Ectodermal cell (in vitro differentiated cells): ENCODE measurements at regions not wholly inside any gene's neighbourhood (a gene's known extent, or its start where the extent isn't known, plus 50 kb on each side); places are given as distances from the start of the nearest gene placed in this dataset.

Experiments
- H3K27ac ChIP-seq: 2 replicates; pipeline ENCODE4 v1.7.0; 2013; ENCODE audit warnings: mild to moderate bottlenecking, low read depth, low read length; ENCODE audit not compliant: insufficient read depth, poor library complexity, severe bottlenecking
- H3K27me3 ChIP-seq: 2 replicates; pipeline ENCODE4 v1.7.0; 2013; ENCODE audit warnings: mild to moderate bottlenecking, low read length; ENCODE audit not compliant: insufficient read depth, control insufficient read depth, poor library complexity, severe bottlenecking
- H3K36me3 ChIP-seq: one replicate; pipeline ENCODE4 v1.7.0; 2013; ENCODE audit warnings: low read length; ENCODE audit not compliant: control insufficient read depth, insufficient read depth
- H3K4me1 ChIP-seq: one replicate; pipeline ENCODE4 v1.7.0; 2013; ENCODE audit warnings: low read length; ENCODE audit not compliant: control insufficient read depth, insufficient read depth
- H3K4me3 ChIP-seq: 2 replicates; pipeline ENCODE4 v1.7.0; 2013; ENCODE audit warnings: low read depth, low read length, control low read depth; ENCODE audit not compliant: insufficient read depth
- H3K9me3 ChIP-seq: 2 replicates; pipeline ENCODE4 v1.7.0; 2013; ENCODE audit warnings: mild to moderate bottlenecking, low read length, moderate library complexity; ENCODE audit not compliant: control insufficient read depth
- WGBS, 2 experiments: methylation state at CpG; one replicate each; pipeline ENCODE4 v1.1.7; 2013; ENCODE audit warnings: missing lambda C conversion rate in 2 of 2; 5-methylcytosine and 5-hydroxymethylcytosine counted together

GRCh38 chr5:29170599-29170998 is 2022.9 kb upstream of the CDH6 start:
- Histone ChIP-seq H3K27me3 (no peaks in the 10 kb centered on the region), H3K4me3 (no peak overlapping the region), H3K27ac (no peak overlapping the region), H3K9me3 (no peaks in the 10 kb centered on the region), H3K4me1 (no peaks in the 10 kb centered on the region), H3K36me3 (no peaks in the 10 kb centered on the region)
- WGBS, 2 experiments = 100% methylated on average over 1 of the region's 1 CpG; no CpG with 5 or more reads in 1 of the 2 experiments

GRCh38 chr5:29169886-29170285 is 2023.6 kb upstream of the CDH6 start:
- WGBS, 2 experiments = 73 to 100% methylated on average over 2 of the region's 2 CpGs

GRCh38 chr5:29162297-29162696 is 2031.2 kb upstream of the CDH6 start:
- no peaks in the 10 kb centered on the region for H3K36me3 ChIP-seq
- no peak overlapping the region for H3K4me3 ChIP-seq
- no peaks in the 10 kb centered on the region for H3K4me1 ChIP-seq
- H3K27ac ChIP-seq = no peak overlapping the region
- 75% methylated on average over 1 of the region's 1 CpG; no CpG with 5 or more reads in 1 of the 2 experiments for WGBS, 2 experiments
- no peaks in the 10 kb centered on the region for H3K27me3 ChIP-seq
- H3K9me3 ChIP-seq = no peaks in the 10 kb centered on the region

More at GRCh38 chr5:29169886-29170285, 2023.6 kb upstream of the CDH6 start:
- Histone ChIP-seq H3K27ac (no peak overlapping the region), H3K4me1 (no peaks in the 10 kb centered on the region), H3K9me3 (no peaks in the 10 kb centered on the region), H3K36me3 (no peaks in the 10 kb centered on the region), H3K4me3 (no peak overlapping the region), H3K27me3 (no peaks in the 10 kb centered on the region)

- Histone ChIP-seq H3K27ac (no peak overlapping the region), H3K4me1 (no peaks in the 10 kb centered on the region), H3K4me3 (no peak overlapping the region), H3K36me3 (no peaks in the 10 kb centered on the region), H3K27me3 (no peaks in the 10 kb centered on the region), H3K9me3 (no peaks in the 10 kb centered on the region)
- WGBS, 2 experiments = 66 to 70% methylated on average over 1 of the region's 1 CpG
Measured at GRCh38 chr5:29161399-29162291, 2031.8 kb upstream of the CDH6 start.

- Histone ChIP-seq H3K27ac (no peak overlapping the region), H3K4me1 (no peaks in the 10 kb centered on the region), H3K36me3 (no peaks in the 10 kb centered on the region), H3K9me3 (no peaks in the 10 kb centered on the region), H3K27me3 (no peaks in the 10 kb centered on the region), H3K4me3 (no peak overlapping the region)
- WGBS, 2 experiments = 94 to 100% methylated on average over 1 of the region's 1 CpG
Measured at GRCh38 chr5:29157975-29158374, 2035.5 kb upstream of the CDH6 start.

- Histone ChIP-seq H3K27me3 (no peaks in the 10 kb centered on the region), H3K36me3 (no peaks in the 10 kb centered on the region), H3K4me1 (no peaks in the 10 kb centered on the region), H3K4me3 (no peak overlapping the region), H3K9me3 (no peaks in the 10 kb centered on the region), H3K27ac (no peak overlapping the region)
- WGBS, 2 experiments = 70 to 73% methylated on average over 2 of the region's 2 CpGs
Measured at GRCh38 chr5:29150840-29151239, 2042.6 kb upstream of the CDH6 start.

GRCh38 chr5:29148581-29148980 is 2044.9 kb upstream of the CDH6 start:
- no peaks in the 10 kb centered on the region for H3K27me3 ChIP-seq
- H3K4me3 ChIP-seq = no peak overlapping the region
- WGBS, 2 experiments = 69 to 75% methylated on average over 2 of the region's 2 CpGs
- no peaks in the 10 kb centered on the region for H3K9me3 ChIP-seq
- no peaks in the 10 kb centered on the region for H3K36me3 ChIP-seq
- no peak overlapping the region for H3K27ac ChIP-seq
- no peaks in the 10 kb centered on the region for H3K4me1 ChIP-seq

- WGBS, 2 experiments = 94 to 97% methylated on average over 3 of the region's 3 CpGs
- no peaks in the 10 kb centered on the region for H3K27me3 ChIP-seq
- no peaks in the 10 kb centered on the region for H3K4me1 ChIP-seq
- H3K9me3 ChIP-seq = no peaks in the 10 kb centered on the region
- no peaks in the 10 kb centered on the region for H3K36me3 ChIP-seq
- no peak overlapping the region for H3K27ac ChIP-seq
- no peak overlapping the region for H3K4me3 ChIP-seq
Measured at GRCh38 chr5:29148073-29148472, 2045.4 kb upstream of the CDH6 start.

GRCh38 chr5:29143266-29143665 is 2050.2 kb upstream of the CDH6 start:
- WGBS, 2 experiments = 71% methylated on average over 1 of the region's 1 CpG
- no peaks in the 10 kb centered on the region for H3K9me3 ChIP-seq
- H3K4me1 ChIP-seq = no peaks in the 10 kb centered on the region
- no peaks in the 10 kb centered on the region for H3K36me3 ChIP-seq
- no peak overlapping the region for H3K4me3 ChIP-seq
- no peaks in the 10 kb centered on the region for H3K27me3 ChIP-seq
- no peak overlapping the region for H3K27ac ChIP-seq

- Histone ChIP-seq H3K27ac (no peak overlapping the region), H3K4me3 (no peak overlapping the region), H3K4me1 (no peaks in the 10 kb centered on the region), H3K27me3 (no peaks in the 10 kb centered on the region), H3K36me3 (no peaks in the 10 kb centered on the region), H3K9me3 (no peaks in the 10 kb centered on the region)
- WGBS, 2 experiments = 94 to 98% methylated on average over 2 of the region's 2 CpGs
Measured at GRCh38 chr5:29134418-29134817, 2059.1 kb upstream of the CDH6 start.
